MCF 10A (cell line): ENCODE measurements at regions not wholly inside any gene's neighbourhood (a gene's known extent, or its start where the extent isn't known, plus 50 kb on each side); places are given as distances from the start of the nearest gene placed in this dataset.

Source experiments
- BruUV-seq: library from RNA; stranded (reverse); fragments of 400-500 nt; replicated peaks from 2 replicates; lab custom pipeline; 2021; lab: Mats Ljungman, UMichigan
- CTCF ChIA-PET: fragments of 300-600 bp; sonication (Branson Sonifier 250); formaldehyde crosslinking; extraction: SDS; loops from one replicate; lab custom pipeline; 2021; ENCODE audit warnings: antibody characterized with exemption, inconsistent platforms; lab: Yijun Ruan, JAX
- POLR2A ChIA-PET: fragments of 300-600, 350-650 bp; sonication (Branson Sonifier 250); formaldehyde crosslinking; extraction: SDS; loops from one replicate; lab custom pipeline; 2020; ENCODE audit warnings: antibody characterized with exemption, inconsistent platforms; lab: Yijun Ruan, JAX
- DNase-seq: peaks from one replicate; pipeline ENCODE4 v3.0.0-alpha.2; 2018; ENCODE audit not compliant: unreplicated experiment
- H3K27ac Mint-ChIP-seq: one replicate; pipeline ENCODE4 v1.8.0; 2022; ENCODE audit warnings: mild to moderate bottlenecking, low read depth, mixed read lengths; ENCODE audit not compliant: unreplicated experiment
- H3K27me3 Mint-ChIP-seq: one replicate; pipeline ENCODE4 v1.8.0; 2022; ENCODE audit warnings: mixed read lengths; ENCODE audit not compliant: insufficient read depth, unreplicated experiment
- H3K36me3 Mint-ChIP-seq: one replicate; pipeline ENCODE4 v1.8.0; 2022; ENCODE audit warnings: mild to moderate bottlenecking, moderate library complexity, mixed read lengths; ENCODE audit not compliant: insufficient read depth, unreplicated experiment
- H3K4me1 Mint-ChIP-seq: one replicate; pipeline ENCODE4 v1.8.0; 2022; ENCODE audit warnings: mixed read lengths; ENCODE audit not compliant: insufficient read depth, unreplicated experiment
- H3K4me3 Mint-ChIP-seq: one replicate; pipeline ENCODE4 v1.8.0; 2022; ENCODE audit warnings: mild to moderate bottlenecking, moderate library complexity, mixed read lengths; ENCODE audit not compliant: unreplicated experiment
- H3K9me3 Mint-ChIP-seq: one replicate; pipeline ENCODE4 v1.8.0; 2022; ENCODE audit warnings: mixed read lengths; ENCODE audit not compliant: unreplicated experiment
- intact Hi-C: fragments of 100-400 bp; cut with micrococcal nuclease; formaldehyde crosslinking; loops from 2 replicates; pipeline ENCODE4 v1.14.1; 2022
- TF ChIP-seq, protein P1 (sequence below): fragments of 200-600 bp; IDR thresholded peaks from one replicate; pipeline ENCODE4 v1.8.0; 2022; ENCODE audit warnings: antibody characterized with exemption, mild to moderate bottlenecking; ENCODE audit not compliant: unreplicated experiment

DNA sequence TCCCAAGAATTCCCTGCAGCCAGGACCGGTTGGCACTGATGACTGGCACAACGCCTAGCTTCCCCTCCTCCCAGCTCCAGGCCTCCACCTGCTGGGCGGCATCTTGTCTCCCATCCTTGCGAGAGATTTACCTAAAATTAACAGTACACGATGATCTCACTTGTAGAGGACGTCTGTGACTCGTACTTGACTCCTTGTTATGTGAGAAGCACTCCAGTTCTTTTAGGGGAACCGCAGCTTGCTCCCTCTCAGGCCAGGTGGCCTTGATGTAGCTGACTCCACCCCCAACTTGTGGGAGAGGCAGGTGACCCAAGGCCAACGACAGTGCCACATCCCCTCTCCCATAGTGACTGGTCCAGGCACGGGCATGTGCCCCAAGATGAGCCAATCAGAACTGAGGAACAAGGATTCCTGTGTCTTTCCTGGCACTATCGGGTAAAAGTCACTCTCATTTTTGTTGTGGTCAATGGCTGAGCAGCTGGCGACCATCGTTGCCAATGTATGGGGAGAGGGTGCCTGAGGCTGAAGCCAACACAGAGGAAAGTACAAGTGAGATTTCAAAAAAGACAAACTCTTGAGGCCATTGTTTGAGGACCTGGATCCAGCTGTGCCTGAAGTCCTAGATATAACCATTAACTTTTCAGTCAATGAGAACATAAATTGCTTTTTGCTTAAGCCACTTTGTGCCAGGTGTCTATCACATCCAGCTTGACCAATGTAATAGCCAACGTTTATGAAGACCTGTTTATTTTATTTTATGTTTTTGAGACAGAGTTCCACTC lies 208.7 kb downstream of the RBM19 start:
- H3K27ac Mint-ChIP-seq: no peak overlapping the region
- peaks cover 47% of the 10 kb centered on the region for H3K27me3 Mint-ChIP-seq
- no peak overlapping the region for H3K4me3 Mint-ChIP-seq
- intact Hi-C loops: no loop called here
- DNase-seq: peak; percentile 21
- no peaks in the 10 kb centered on the region for H3K4me1 Mint-ChIP-seq
- no peaks in the 10 kb centered on the region for H3K9me3 Mint-ChIP-seq
- ChIA-PET CTCF (interaction anchor here (0.6 to 1.0 kb wide), 3 partner anchors 13 to 599 kb away, joined by 3 to 4 read pairs (median 3); no protein-coding TSS in a partner anchor), POLR2A (interaction anchor here (0.7 kb wide), 1 partner anchor 136 kb away, joined by 4 read pairs; no protein-coding TSS in a partner anchor)
- BruUV-seq: no TSS peak
- TF ChIP-seq, protein P1, sequence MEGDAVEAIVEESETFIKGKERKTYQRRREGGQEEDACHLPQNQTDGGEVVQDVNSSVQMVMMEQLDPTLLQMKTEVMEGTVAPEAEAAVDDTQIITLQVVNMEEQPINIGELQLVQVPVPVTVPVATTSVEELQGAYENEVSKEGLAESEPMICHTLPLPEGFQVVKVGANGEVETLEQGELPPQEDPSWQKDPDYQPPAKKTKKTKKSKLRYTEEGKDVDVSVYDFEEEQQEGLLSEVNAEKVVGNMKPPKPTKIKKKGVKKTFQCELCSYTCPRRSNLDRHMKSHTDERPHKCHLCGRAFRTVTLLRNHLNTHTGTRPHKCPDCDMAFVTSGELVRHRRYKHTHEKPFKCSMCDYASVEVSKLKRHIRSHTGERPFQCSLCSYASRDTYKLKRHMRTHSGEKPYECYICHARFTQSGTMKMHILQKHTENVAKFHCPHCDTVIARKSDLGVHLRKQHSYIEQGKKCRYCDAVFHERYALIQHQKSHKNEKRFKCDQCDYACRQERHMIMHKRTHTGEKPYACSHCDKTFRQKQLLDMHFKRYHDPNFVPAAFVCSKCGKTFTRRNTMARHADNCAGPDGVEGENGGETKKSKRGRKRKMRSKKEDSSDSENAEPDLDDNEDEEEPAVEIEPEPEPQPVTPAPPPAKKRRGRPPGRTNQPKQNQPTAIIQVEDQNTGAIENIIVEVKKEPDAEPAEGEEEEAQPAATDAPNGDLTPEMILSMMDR: no peak
- H3K36me3 Mint-ChIP-seq: no peaks in the 10 kb centered on the region

DNA sequence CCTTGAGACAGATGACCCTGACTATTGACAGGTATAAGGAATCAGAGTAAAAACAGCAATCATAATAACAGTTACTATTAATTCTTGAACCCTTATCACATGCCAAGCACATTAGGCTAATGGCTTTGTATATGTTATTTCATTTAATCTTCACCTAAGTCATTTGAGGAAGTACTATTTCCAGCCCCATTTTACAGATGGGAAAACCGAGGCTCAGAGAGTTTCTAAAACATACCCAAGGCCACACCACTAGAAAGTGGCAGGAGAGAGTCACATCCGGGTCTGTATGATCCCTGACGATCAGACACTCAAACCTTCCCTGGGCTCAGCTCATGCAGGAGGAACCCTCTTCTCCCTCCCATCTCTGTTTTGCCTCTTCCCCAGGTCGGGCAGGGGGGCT lies 209.5 kb downstream of the RBM19 start:
- intact Hi-C loops: no loop called here
- TF ChIP-seq, protein P1: no peak
- CTCF ChIA-PET: interaction anchor here (0.7 to 1.0 kb wide), 2 partner anchors 20 to 599 kb away, joined by 3 to 4 read pairs; no protein-coding TSS in a partner anchor
- Mint-ChIP-seq H3K36me3 (no peaks in the 10 kb centered on the region), H3K4me3 (no peak overlapping the region), H3K27ac (no peak overlapping the region), H3K9me3 (no peaks in the 10 kb centered on the region), H3K4me1 (no peaks in the 10 kb centered on the region), H3K27me3 (peaks cover 47% of the 10 kb centered on the region)
- POLR2A ChIA-PET: interaction anchor here (0.6 kb wide), 1 partner anchor 1110 kb away, joined by 3 read pairs; no protein-coding TSS in a partner anchor
- no TSS peak for BruUV-seq
- DNase-seq: no peak

DNA sequence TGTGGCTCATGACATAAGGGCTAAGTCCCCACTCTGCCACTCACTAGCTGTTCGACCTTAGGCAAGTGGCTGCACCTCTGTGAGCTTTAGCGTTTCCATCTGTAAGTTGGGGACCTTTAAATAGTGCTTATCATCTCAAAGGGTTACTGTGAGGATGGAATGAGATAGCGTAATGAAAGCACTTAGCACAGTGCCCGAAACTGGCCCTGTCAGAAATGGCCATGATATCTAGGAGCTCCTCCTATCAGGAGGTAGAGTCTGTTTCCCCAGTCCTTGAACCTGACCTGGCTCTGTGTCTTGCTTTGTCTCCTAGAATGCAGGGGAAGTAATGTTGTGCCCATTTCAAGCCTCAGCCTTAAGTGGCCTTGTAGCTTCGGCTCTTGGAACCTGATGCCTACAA lies 211.0 kb downstream of the RBM19 start:
- peaks cover 58% of the 10 kb centered on the region for H3K27me3 Mint-ChIP-seq
- H3K36me3 Mint-ChIP-seq: no peaks in the 10 kb centered on the region
- no peak overlapping the region for H3K4me3 Mint-ChIP-seq
- no peak for DNase-seq
- H3K9me3 Mint-ChIP-seq: no peaks in the 10 kb centered on the region
- TF ChIP-seq, protein P1: no peak
- no TSS peak for BruUV-seq
- intact Hi-C loops: no loop called here
- H3K27ac Mint-ChIP-seq: no peak overlapping the region
- H3K4me1 Mint-ChIP-seq: no peaks in the 10 kb centered on the region
- CTCF ChIA-PET: interaction anchor here (0.8 to 1.0 kb wide), 2 partner anchors 11 to 12 kb away, joined by 3 to 5 read pairs; no protein-coding TSS in a partner anchor
- POLR2A ChIA-PET: no interaction called here

DNA sequence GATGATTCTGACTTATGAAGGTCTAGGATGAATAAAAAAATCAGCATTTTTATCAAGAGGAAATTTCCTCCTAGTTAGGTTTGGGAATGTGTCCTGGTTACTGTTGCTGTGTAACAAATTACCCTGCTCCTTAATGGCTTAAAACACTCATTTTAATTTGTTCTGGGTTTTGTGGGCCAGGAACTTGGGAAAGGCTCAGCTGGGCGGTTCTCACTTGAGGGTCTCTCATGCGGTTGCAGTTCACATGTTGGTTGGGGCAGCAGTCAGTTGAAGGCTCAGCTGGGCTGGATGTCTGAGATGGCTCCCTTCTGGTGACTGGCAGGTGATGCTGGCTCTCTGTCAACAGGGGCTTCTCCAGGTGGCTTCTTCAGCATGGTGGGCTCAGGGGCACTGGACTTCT lies 214.6 kb downstream of the RBM19 start:
- no peak for DNase-seq
- Mint-ChIP-seq H3K4me3 (no peak overlapping the region), H3K4me1 (no peaks in the 10 kb centered on the region), H3K27me3 (peaks cover 94% of the 10 kb centered on the region), H3K36me3 (no peaks in the 10 kb centered on the region), H3K9me3 (no peaks in the 10 kb centered on the region), H3K27ac (no peak overlapping the region)
- BruUV-seq: no TSS peak
- ChIA-PET CTCF (interaction anchor here (1.2 kb wide), 1 partner anchor 12 kb away, joined by 5 read pairs; no protein-coding TSS in a partner anchor), POLR2A (no interaction called here)
- intact Hi-C loops: no loop called here
- TF ChIP-seq, protein P1: no peak
